Vagina (tissue), 2 donors: ENCODE measurements at regions not wholly inside any gene's neighbourhood (a gene's known extent, or its start where the extent isn't known, plus 50 kb on each side); places are given as distances from the start of the nearest gene placed in this dataset.

Experiments used
- CTCF ChIP-seq, 3 experiments: fragments of 450-650 bp in 2 of 3; fragments of 200-600 bp in 1 of 3; sonication (generic) in 1 of 3; IDR thresholded peaks; one replicate each; pipeline ENCODE4 v1.5.1; 2017 to 2019; ENCODE audit warnings: antibody characterized with exemption in 3 of 3, mild to moderate bottlenecking in 2 of 3, moderate library complexity in 2 of 3
- POLR2A ChIP-seq, 2 donors: fragments of 450-650 bp; IDR thresholded peaks; one replicate each; pipeline ENCODE4 v1.6.1; 2017; ENCODE audit warnings: antibody characterized with exemption in 2 of 2, mild to moderate bottlenecking in 2 of 2, moderate library complexity in 2 of 2

GRCh38 chr5:104652271-104652861, 1089.8 kb upstream of the NUDT12 start:
- no peak for TF ChIP-seq POLR2A (IDR thresholded peaks at IDR 0.05)
- TF ChIP-seq CTCF (IDR thresholded peaks at IDR 0.05) = no peak
